Loucy (cell line): ENCODE measurements at regions not wholly inside any gene's neighbourhood (a gene's known extent, or its start where the extent isn't known, plus 50 kb on each side); places are given as distances from the start of the nearest gene placed in this dataset.

Source experiments
- H2AFZ ChIP-seq: fragments of 200-600 bp; sonication (generic); 2 replicates; pipeline ENCODE4 v1.6.0; 2016; ENCODE audit warnings: antibody characterized with exemption, mild to moderate bottlenecking, low read length, moderate library complexity
- H3F3A ChIP-seq: fragments of 200-600 bp; 2 replicates; pipeline ENCODE4 v1.6.0; 2016; ENCODE audit warnings: antibody characterized with exemption, low read depth, mild to moderate bottlenecking
- H3K27me3 ChIP-seq: fragments of 200-600 bp; sonication (generic); 2 replicates; pipeline ENCODE4 v1.6.1; 2014; ENCODE audit warnings: low read length, mild to moderate bottlenecking; ENCODE audit not compliant: insufficient read depth, poor library complexity, severe bottlenecking
- H3K36me3 ChIP-seq: fragments of 200-600 bp; sonication (generic); 2 replicates; pipeline ENCODE4 v1.6.1; 2016; ENCODE audit warnings: low read length; ENCODE audit not compliant: insufficient read depth
- H3K4me1 ChIP-seq: fragments of 200-600 bp; sonication (generic); 2 replicates; pipeline ENCODE4 v1.5.1; 2014; ENCODE audit warnings: low read length, mild to moderate bottlenecking; ENCODE audit not compliant: insufficient read depth, poor library complexity, severe bottlenecking
- H3K4me2 ChIP-seq: fragments of 200-600 bp; sonication (generic); 2 replicates; pipeline ENCODE4 v1.6.0; 2014; ENCODE audit warnings: antibody characterized with exemption, low read length, low read depth, mild to moderate bottlenecking; ENCODE audit not compliant: poor library complexity, severe bottlenecking
- H3K4me3 ChIP-seq: fragments of 200-600 bp; sonication (generic); 2 replicates; pipeline ENCODE4 v1.5.1; 2014; ENCODE audit warnings: low read length, mild to moderate bottlenecking, mixed read lengths; ENCODE audit not compliant: poor library complexity, severe bottlenecking
- H3K79me2 ChIP-seq: fragments of 200-600 bp; sonication (generic); 2 replicates; pipeline ENCODE4 v1.6.1; 2014; ENCODE audit warnings: low read length; ENCODE audit not compliant: insufficient read depth
- H3K9ac ChIP-seq: fragments of 200-600 bp; sonication (generic); 2 replicates; pipeline ENCODE4 v1.6.0; 2014; ENCODE audit warnings: mild to moderate bottlenecking, low read depth, low read length, moderate library complexity; ENCODE audit not compliant: poor library complexity, severe bottlenecking
- H3K9me2 ChIP-seq: fragments of 200-600 bp; sonication (generic); replicated peaks from 2 replicates; pipeline ENCODE4 v1.6.1; 2016; ENCODE audit warnings: low read depth, low read length, mixed read lengths
- H3K9me3 ChIP-seq: fragments of 200-600 bp; sonication (generic); 2 replicates; pipeline ENCODE4 v1.6.1; 2014; ENCODE audit warnings: mild to moderate bottlenecking, antibody characterized with exemption, low read length, low read depth; ENCODE audit not compliant: insufficient read depth
- H4K20me1 ChIP-seq: fragments of 200-600 bp; sonication (generic); 2 replicates; pipeline ENCODE4 v1.6.0; 2014; ENCODE audit warnings: antibody characterized with exemption, low read length, mild to moderate bottlenecking; ENCODE audit not compliant: insufficient read depth, poor library complexity, severe bottlenecking
- CTCF ChIP-seq: fragments of 200-600 bp; sonication (generic); conservative IDR thresholded peaks from 2 replicates; pipeline ENCODE4 v1.5.1; 2014; ENCODE audit warnings: mild to moderate bottlenecking, antibody characterized with exemption, low read length
- EZH2phosphoT487 ChIP-seq: fragments of 200-600 bp; IDR thresholded peaks from 2 replicates; pipeline ENCODE4 v1.6.1; 2018; ENCODE audit warnings: antibody characterized with exemption, mild to moderate bottlenecking, moderate library complexity, borderline replicate concordance

GRCh38 chr5:8192840-8193239, 323.9 kb downstream of the MTRR start:
- H2AFZ ChIP-seq = no peak overlapping the region
- H3K36me3 ChIP-seq = no peaks in the 10 kb centered on the region
- no peak overlapping the region for H3K9ac ChIP-seq
- no peaks in the 10 kb centered on the region for H3K9me2 ChIP-seq
- TF ChIP-seq EZH2phosphoT487 = no peak
- TF ChIP-seq CTCF = no peak
- no peak overlapping the region for H3K4me2 ChIP-seq
- H3K79me2 ChIP-seq = no peaks in the 10 kb centered on the region
- H3K9me3 ChIP-seq = no peaks in the 10 kb centered on the region
- no peaks in the 10 kb centered on the region for H3K27me3 ChIP-seq
- H3F3A ChIP-seq = no peaks in the 10 kb centered on the region
- H3K4me1 ChIP-seq = no peaks in the 10 kb centered on the region
- H3K4me3 ChIP-seq = no peak overlapping the region
- no peaks in the 10 kb centered on the region for H4K20me1 ChIP-seq

- Histone ChIP-seq H3K4me3 (no peak overlapping the region), H3K79me2 (no peaks in the 10 kb centered on the region), H3K9ac (no peak overlapping the region), H3K4me1 (no peaks in the 10 kb centered on the region), H2AFZ (no peak overlapping the region), H4K20me1 (no peaks in the 10 kb centered on the region), H3K27me3 (no peaks in the 10 kb centered on the region), H3K9me3 (no peaks in the 10 kb centered on the region), H3K4me2 (no peak overlapping the region), H3K9me2 (no peaks in the 10 kb centered on the region), H3K36me3 (no peaks in the 10 kb centered on the region), H3F3A (no peaks in the 10 kb centered on the region)
- no peak for TF ChIP-seq EZH2phosphoT487
- no peak for TF ChIP-seq CTCF
Measured at GRCh38 chr5:8196061-8196460, 327.1 kb downstream of the MTRR start.

GRCh38 chr5:8208307-8208706, 339.4 kb downstream of the MTRR start:
- Histone ChIP-seq H3K4me3 (no peak overlapping the region), H3F3A (no peaks in the 10 kb centered on the region), H3K36me3 (no peaks in the 10 kb centered on the region), H3K4me1 (no peaks in the 10 kb centered on the region), H3K9ac (no peak overlapping the region), H4K20me1 (no peaks in the 10 kb centered on the region), H2AFZ (no peak overlapping the region), H3K9me3 (no peaks in the 10 kb centered on the region; the same call in 1 of the 2 replicates), H3K9me2 (no peaks in the 10 kb centered on the region), H3K27me3 (no peaks in the 10 kb centered on the region), H3K79me2 (no peaks in the 10 kb centered on the region), H3K4me2 (no peak overlapping the region)
- TF ChIP-seq CTCF = no peak
- TF ChIP-seq EZH2phosphoT487 = no peak
